ENCODE measurements at regions not wholly inside any gene's neighbourhood (a gene's known extent, or its start where the extent isn't known, plus 50 kb on each side); places are given as distances from the start of the nearest gene placed in this dataset.
"Not testable (repeated sequence)": the region's sequence is repeated elsewhere in the genome, so short reads cannot be mapped to it uniquely, and the experiment has no call there.

GRCh38 chr4:30208731-30209435 lies 511.3 kb upstream of the PCDH7 start:
- no peak overlapping the region for H3K27ac ChIP-seq
- no peak overlapping the region for H3K4me3 ChIP-seq
- 53 to 76% (median 63%) methylated on average over 2 of the region's 2 CpGs for WGBS, 4 donors
- H3K36me3 ChIP-seq (replicated peaks in 1 of 2): no peaks in the 10 kb centered on the region
- no peak for TF ChIP-seq POLR2A (IDR thresholded peaks at IDR 0.05)
- no peak for TF ChIP-seq CTCF (IDR thresholded peaks at IDR 0.05)
- no peaks in the 10 kb centered on the region for H3K9me3 ChIP-seq (replicated peaks in 1 of 3)
- DNase-seq: no peak
- H3K4me1 ChIP-seq (replicated peaks in 1 of 2): no peaks in the 10 kb centered on the region
- H3K27me3 ChIP-seq: no peaks in the 10 kb centered on the region
- intact Hi-C loops (cut with DNase I): no loop called here

GRCh38 chr4:30215973-30216372 lies 504.2 kb upstream of the PCDH7 start:
- intact Hi-C loops (cut with DNase I); H3K27ac ChIP-seq; H3K4me1 ChIP-seq (replicated peaks in 1 of 2); H3K4me3 ChIP-seq; H3K9me3 ChIP-seq (replicated peaks in 1 of 3); H3K27me3 ChIP-seq; H3K36me3 ChIP-seq (replicated peaks in 1 of 2); DNase-seq: not testable (repeated sequence)
- WGBS, 4 donors: 88 to 93% (median 90%) methylated on average over 4 of the region's 4 CpGs

- no peak for DNase-seq
- no peaks in the 10 kb centered on the region for H3K4me1 ChIP-seq (replicated peaks in 1 of 2)
- H3K9me3 ChIP-seq (replicated peaks in 1 of 3): no peaks in the 10 kb centered on the region
- TF ChIP-seq POLR2A (IDR thresholded peaks at IDR 0.05) (no peak), CTCF (IDR thresholded peaks at IDR 0.05) (no peak)
- no peaks in the 10 kb centered on the region for H3K36me3 ChIP-seq (replicated peaks in 1 of 2)
- no peaks in the 10 kb centered on the region for H3K27me3 ChIP-seq
- intact Hi-C loops (cut with DNase I): no loop called here
- no peak overlapping the region for H3K4me3 ChIP-seq
- H3K27ac ChIP-seq: no peak overlapping the region
Measured at GRCh38 chr4:30245140-30245539, 475.0 kb upstream of the PCDH7 start.

- no peaks in the 10 kb centered on the region for H3K4me1 ChIP-seq (replicated peaks in 1 of 2)
- 77 to 89% (median 81%) methylated on average over 3 of the region's 3 CpGs for WGBS, 4 donors
- H3K27me3 ChIP-seq: no peaks in the 10 kb centered on the region
- intact Hi-C loops (cut with DNase I): no loop called here
- peak in 1 of 7 donors; percentile 54 for DNase-seq
- H3K9me3 ChIP-seq (replicated peaks in 1 of 3): no peaks in the 10 kb centered on the region
- no peaks in the 10 kb centered on the region for H3K36me3 ChIP-seq (replicated peaks in 1 of 2)
- no peak overlapping the region for H3K27ac ChIP-seq
- TF ChIP-seq CTCF (IDR thresholded peaks at IDR 0.05): no peak
- TF ChIP-seq POLR2A (IDR thresholded peaks at IDR 0.05): no peak
- no peak overlapping the region for H3K4me3 ChIP-seq
Measured at GRCh38 chr4:30256116-30256832, 463.9 kb upstream of the PCDH7 start.

- Histone ChIP-seq H3K4me3 (no peak overlapping the region), H3K4me1 (replicated peaks in 1 of 2) (no peaks in the 10 kb centered on the region), H3K27ac (no peak overlapping the region), H3K27me3 (no peaks in the 10 kb centered on the region), H3K36me3 (replicated peaks in 1 of 2) (no peaks in the 10 kb centered on the region), H3K9me3 (replicated peaks in 1 of 3) (no peaks in the 10 kb centered on the region)
- intact Hi-C loops (cut with DNase I): no loop called here
- TF ChIP-seq POLR2A (IDR thresholded peaks at IDR 0.05) (no peak), CTCF (IDR thresholded peaks at IDR 0.05) (no peak)
- DNase-seq: no peak
- 51 to 62% (median 59%) methylated on average over 3 of the region's 3 CpGs for whole genome bisulfite sequencing, 4 donors
Measured at GRCh38 chr4:30258949-30259348, 461.2 kb upstream of the PCDH7 start.

Data from adrenal gland (tissue), 9 donors.